T-helper 2 cell treated with Interferon-gamma antibody and Interleukin-4, amounts not matched to agents 100 ng/mL and 5 ng/mL, for 36 hours (primary cell): ENCODE measurements at regions not wholly inside any gene's neighbourhood (a gene's known extent, or its start where the extent isn't known, plus 50 kb on each side); places are given as distances from the start of the nearest gene placed in this dataset.

ENCODE experiments used
- intact Hi-C: fragments of 100-400 bp; cut with micrococcal nuclease; formaldehyde crosslinking; loops from one replicate; pipeline ENCODE4 v1.15.1; 2023

- intact Hi-C loops: no loop called here
Observed at GRCh38 chr13:85665286-85665685, 133.9 kb downstream of the SLITRK6 start.

- intact Hi-C loops: no loop called here
Observed at GRCh38 chr13:85663856-85664255, 135.4 kb downstream of the SLITRK6 start.

GRCh38 chr13:85662186-85662585, 137.0 kb downstream of the SLITRK6 start:
- intact Hi-C loops: no loop called here

DNA sequence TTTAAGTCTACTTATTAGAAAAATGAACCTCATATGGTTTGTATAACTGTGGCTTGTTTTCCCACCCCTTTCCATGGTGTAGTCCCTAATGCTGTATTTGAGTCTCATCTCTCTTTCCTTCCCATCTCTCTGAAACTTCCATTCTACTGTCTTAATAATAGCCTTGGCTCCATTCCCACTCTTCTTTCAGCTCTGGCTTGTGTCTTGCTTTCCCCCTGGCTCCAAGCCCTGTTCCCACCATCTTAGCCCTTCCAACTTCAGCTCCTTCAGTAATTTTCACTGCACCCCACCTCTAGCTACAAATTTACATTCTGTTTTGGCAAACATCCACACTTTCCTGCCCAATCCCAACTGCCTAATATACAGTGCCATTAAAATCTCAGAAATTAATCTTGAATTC, 137.5 kb downstream of the SLITRK6 start:
- intact Hi-C loops: no loop called here

- intact Hi-C loops: no loop called here
Observed at GRCh38 chr13:85659493-85659892, 139.7 kb downstream of the SLITRK6 start.

DNA sequence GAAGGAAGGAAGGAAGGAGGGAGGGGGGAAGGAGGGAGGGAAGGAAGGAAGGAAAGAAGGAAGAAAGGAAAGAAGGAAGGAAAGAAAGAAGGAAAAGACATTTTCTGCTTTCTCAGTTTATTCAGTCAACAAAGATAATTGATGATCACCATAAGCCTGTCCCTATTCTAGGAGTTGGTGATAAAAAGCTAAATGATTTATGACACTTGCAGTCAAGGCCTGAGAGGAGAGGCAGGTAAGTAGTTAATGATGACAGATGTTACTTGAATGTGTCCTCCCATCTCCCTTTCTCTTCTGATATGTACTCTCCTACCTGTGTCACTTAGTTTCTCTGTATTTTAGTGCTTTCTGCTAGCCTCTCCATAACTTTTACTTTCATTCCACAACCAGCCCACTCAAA, 141.3 kb downstream of the SLITRK6 start:
- intact Hi-C loops: no loop called here

DNA sequence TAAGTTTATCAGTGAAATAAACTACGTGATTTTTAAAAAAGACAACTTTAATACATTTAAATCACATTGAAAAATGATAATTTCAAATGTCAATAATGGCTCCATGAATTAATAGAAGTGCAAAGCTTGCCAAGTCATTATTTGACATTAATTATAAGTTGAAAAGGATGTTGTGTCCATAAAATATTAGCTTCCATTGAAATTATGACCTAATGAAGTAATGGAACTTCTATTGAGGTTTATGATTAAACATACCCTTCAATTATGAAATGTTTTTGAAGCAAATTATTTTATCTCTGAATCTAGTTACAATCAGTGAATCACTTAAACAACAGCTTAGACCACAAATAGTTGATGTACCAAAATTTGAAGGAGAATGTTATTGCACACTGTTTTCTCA, 144.2 kb downstream of the SLITRK6 start:
- intact Hi-C loops: no loop called here

DNA sequence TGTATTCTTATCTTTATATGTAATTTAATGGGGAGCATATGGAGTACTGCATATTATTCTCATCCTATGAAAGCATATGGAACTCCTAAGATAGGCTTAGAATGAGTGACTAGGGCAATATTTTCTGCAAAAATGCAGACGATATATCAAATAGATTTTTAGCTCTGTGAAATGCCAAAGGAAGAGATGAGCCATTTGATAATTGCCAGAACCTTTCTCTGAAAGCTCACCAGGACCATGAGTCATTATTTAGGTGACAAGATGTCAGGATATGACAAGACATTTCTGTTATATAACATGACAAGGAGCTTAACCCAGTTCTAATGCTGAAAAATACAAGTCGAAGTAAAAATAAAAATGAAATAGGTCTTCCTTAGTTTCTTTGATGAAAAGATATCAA, 145.0 kb downstream of the SLITRK6 start:
- intact Hi-C loops: no loop called here

- intact Hi-C loops: no loop called here
Observed at GRCh38 chr13:85653681-85654080, 145.5 kb downstream of the SLITRK6 start.

- intact Hi-C loops: no loop called here
Observed at GRCh38 chr13:85652491-85652890, 146.7 kb downstream of the SLITRK6 start.

- intact Hi-C loops: no loop called here
Observed at GRCh38 chr13:85651440-85651839, 147.8 kb downstream of the SLITRK6 start.

- intact Hi-C loops: no loop called here
Observed at GRCh38 chr13:85650613-85651012, 148.6 kb downstream of the SLITRK6 start.

DNA sequence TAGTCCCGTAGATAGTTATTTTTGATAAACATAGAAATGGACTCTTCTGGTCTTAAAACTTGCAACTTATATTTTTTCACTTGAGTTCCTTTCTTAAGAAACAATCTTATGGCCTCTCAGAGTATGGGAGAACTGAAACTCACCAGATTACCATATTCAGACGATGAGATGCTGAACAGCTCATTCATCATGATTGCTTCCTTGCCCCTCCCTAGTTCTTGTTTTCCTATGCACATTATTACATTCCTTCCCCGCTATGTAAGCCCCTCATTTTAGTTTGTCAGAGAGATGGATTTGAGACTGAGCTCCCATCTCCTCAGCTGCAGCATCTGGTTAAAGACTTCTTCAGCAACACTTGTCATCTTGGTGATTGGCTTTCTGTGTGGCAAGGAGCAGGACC, 158.5 kb downstream of the SLITRK6 start:
- intact Hi-C loops: no loop called here

- intact Hi-C loops: no loop called here
Observed at GRCh38 chr13:85638815-85639393, 160.3 kb downstream of the SLITRK6 start.

DNA sequence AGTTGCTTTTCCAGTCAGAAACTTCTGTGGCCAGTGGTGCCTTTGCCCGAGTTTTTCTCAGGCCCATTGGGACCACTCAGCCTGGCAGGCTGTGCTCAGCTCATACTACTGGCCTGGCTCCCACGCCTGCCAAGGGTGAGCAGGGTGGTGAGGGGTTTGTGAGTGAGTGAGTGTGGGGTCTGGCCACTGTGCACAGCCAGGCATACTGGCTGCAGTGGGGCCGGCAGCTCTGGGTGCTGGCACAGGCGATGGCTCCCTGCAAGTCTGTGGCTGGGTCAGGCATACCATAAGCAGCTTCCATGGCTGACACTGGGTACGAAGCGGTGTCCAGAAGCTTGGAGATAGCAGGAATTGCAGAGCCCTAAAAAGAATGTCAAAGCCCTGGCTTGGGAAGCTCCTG, 161.0 kb downstream of the SLITRK6 start:
- intact Hi-C loops: no loop called here

DNA sequence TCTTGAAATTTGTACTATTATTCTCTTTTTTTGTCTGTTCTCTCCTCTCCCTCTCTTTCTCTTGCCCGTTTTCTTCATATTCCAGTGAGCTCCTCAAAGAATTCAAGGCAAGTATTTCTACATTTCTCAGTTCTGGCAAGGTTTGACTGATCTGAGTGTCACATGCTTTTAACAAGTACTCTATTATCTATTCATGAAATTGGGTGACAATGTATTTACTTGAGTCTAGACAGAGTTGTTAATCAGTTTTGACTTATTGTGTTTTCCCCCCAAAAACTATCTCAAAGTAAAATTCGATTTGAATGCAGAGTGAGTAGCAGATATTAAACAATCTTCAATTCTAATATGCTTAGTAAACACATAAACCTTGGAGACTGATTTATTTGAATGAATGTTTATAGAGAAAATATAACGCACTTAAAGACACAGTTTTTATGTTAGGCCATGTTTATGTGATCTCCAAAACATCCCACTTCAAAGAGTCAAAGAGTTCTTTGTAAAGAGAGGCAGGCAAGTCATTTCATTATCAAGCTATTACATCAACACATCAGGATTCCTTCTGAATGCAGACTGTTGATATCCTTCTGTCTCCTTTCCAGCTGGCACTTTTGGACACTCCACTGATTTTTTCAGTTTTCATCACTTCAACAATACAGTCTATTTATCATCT, 166.6 kb downstream of the SLITRK6 start:
- intact Hi-C loops: no loop called here

DNA sequence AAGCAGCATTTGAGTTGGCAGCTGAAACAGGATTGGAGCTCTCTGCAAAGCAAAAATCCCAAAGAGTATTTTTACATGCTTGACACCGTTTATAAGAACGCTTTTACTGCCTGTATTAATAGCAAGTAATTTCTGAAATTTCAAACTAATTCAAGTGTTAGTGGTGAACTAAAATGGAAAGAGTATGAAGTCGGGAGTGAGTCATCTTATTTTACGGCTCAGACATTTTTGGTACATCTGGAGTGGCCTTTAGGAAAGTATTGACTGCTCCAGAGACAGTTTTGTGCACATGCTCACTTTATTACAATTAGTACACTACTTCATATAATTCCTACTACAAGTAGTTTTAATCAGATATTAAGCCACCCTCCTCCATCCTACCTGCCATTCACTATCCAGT, 167.4 kb downstream of the SLITRK6 start:
- intact Hi-C loops: no loop called here

GRCh38 chr13:85626603-85627002, 172.6 kb downstream of the SLITRK6 start:
- intact Hi-C loops: no loop called here

GRCh38 chr13:85619321-85619720, 179.9 kb downstream of the SLITRK6 start:
- intact Hi-C loops: no loop called here

- intact Hi-C loops: no loop called here
Observed at GRCh38 chr13:85618521-85618920, 180.7 kb downstream of the SLITRK6 start.

- intact Hi-C loops: no loop called here
Observed at GRCh38 chr13:85616275-85616674, 182.9 kb downstream of the SLITRK6 start.

DNA sequence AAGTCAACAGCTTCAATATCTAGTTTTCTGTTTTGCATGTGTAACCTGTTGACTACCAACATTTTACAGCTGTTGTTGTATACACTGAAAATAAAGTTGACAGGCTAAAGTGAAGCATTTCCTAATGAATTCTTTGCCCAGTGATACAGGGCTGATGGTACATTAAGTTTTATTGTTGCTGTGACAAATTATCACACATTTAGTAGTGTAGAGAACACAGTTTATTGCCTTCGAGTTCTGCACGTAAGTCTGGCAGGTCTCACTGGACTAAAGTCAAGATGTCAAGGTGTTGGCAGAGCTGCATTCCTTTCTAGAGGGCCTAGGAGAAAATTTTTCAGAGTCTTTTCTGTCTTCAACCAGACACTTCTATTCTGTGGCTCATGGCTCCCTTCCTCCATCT, 184.2 kb downstream of the SLITRK6 start:
- intact Hi-C loops: no loop called here

- intact Hi-C loops: no loop called here
Observed at GRCh38 chr13:85610024-85610423, 189.2 kb downstream of the SLITRK6 start.
